HCT116 (cell line): ENCODE measurements at regions not wholly inside any gene's neighbourhood (a gene's known extent, or its start where the extent isn't known, plus 50 kb on each side); places are given as distances from the start of the nearest gene placed in this dataset.

Experiments
- CEBPB ChIP-seq: IDR thresholded peaks from 2 replicates; pipeline ENCODE4 v1.6.1; 2012; ENCODE audit warnings: low read depth
- ELF1 ChIP-seq: IDR thresholded peaks from 2 replicates; pipeline ENCODE4 v1.6.1; 2012; ENCODE audit warnings: low read depth, borderline replicate concordance
- EZH2 ChIP-seq: fragments of 200-600 bp; sonication (generic); IDR thresholded peaks from 2 replicates; pipeline ENCODE4 v1.6.1; 2017; ENCODE audit warnings: antibody characterized with exemption, mixed run types
- FOSL1 ChIP-seq: IDR thresholded peaks from 2 replicates; pipeline ENCODE4 v1.6.1; 2012; ENCODE audit warnings: low read depth
- JUND ChIP-seq: IDR thresholded peaks from 2 replicates; pipeline ENCODE4 v1.6.1; 2012
- POLR2A ChIP-seq: IDR thresholded peaks from 2 replicates; pipeline ENCODE4 v1.7.0; 2011; ENCODE audit warnings: borderline replicate concordance; ENCODE audit not compliant: insufficient read depth, insufficient read length; ENCODE audit errors: extremely low read depth
- SP1 ChIP-seq: IDR thresholded peaks from 2 replicates; pipeline ENCODE4 v1.6.1; 2012; ENCODE audit warnings: low read depth
- YY1 ChIP-seq: IDR thresholded peaks from 2 replicates; pipeline ENCODE4 v1.6.1; 2011; ENCODE audit warnings: low read length, low read depth, moderate library complexity, mild to moderate bottlenecking; ENCODE audit not compliant: insufficient replicate concordance; ENCODE audit errors: extremely low read depth
- ZNF274 ChIP-seq: fragments of 200-500 bp; sonication (Bioruptor generic); IDR thresholded peaks from 2 replicates; pipeline ENCODE4 v1.6.1; 2014; ENCODE audit warnings: mild to moderate bottlenecking, low read depth, low read length, inconsistent platforms
- TF ChIP-seq, protein P1 (sequence below), 3 experiments: fragments of 200-600 bp in 1 of 3; sonication (generic) in 1 of 3; IDR thresholded peaks in 2 of 3; conservative IDR thresholded peaks in 1 of 3; 2 replicates each; pipeline ENCODE4 v1.5.1; 2012 to 2017; ENCODE audit warnings: low read depth in 2 of 3, low read length in 2 of 3, antibody characterized with exemption in 1 of 3, borderline replicate concordance in 1 of 3, control low read depth in 1 of 3, mild to moderate bottlenecking in 1 of 3, mixed read lengths in 1 of 3, mixed run types in 1 of 3, moderate library complexity in 1 of 3; ENCODE audit not compliant: insufficient read depth in 1 of 3
- TF ChIP-seq, protein P2 (sequence below): IDR thresholded peaks from 2 replicates; pipeline ENCODE4 v1.6.1; 2012; ENCODE audit warnings: low read depth
- TF ChIP-seq, protein P3 (sequence below): IDR thresholded peaks from 2 replicates; pipeline ENCODE4 v1.6.1; 2012

DNA sequence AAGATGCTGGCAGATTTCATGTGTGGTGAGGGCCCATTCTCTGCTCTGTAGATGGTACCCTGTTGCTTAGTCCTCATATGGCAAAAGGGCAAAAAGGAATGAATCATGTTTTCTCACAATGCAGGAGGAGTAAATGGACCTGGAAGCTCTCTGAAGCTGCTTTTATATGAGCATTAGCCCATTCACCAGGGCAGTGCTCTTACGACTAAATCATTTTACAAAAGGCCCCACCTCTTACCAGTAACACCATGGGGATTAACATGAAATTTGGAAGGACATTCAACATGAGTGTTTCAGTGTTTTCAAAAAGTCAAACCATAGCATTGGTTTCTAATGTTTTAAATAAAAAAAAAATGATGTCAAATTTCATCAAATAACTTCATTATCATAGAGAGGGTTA, 495.7 kb upstream of the CBLB start:
- TF ChIP-seq, protein P1, sequence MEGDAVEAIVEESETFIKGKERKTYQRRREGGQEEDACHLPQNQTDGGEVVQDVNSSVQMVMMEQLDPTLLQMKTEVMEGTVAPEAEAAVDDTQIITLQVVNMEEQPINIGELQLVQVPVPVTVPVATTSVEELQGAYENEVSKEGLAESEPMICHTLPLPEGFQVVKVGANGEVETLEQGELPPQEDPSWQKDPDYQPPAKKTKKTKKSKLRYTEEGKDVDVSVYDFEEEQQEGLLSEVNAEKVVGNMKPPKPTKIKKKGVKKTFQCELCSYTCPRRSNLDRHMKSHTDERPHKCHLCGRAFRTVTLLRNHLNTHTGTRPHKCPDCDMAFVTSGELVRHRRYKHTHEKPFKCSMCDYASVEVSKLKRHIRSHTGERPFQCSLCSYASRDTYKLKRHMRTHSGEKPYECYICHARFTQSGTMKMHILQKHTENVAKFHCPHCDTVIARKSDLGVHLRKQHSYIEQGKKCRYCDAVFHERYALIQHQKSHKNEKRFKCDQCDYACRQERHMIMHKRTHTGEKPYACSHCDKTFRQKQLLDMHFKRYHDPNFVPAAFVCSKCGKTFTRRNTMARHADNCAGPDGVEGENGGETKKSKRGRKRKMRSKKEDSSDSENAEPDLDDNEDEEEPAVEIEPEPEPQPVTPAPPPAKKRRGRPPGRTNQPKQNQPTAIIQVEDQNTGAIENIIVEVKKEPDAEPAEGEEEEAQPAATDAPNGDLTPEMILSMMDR (IDR thresholded peaks at IDR 0.05 in 2 of 3, conservative IDR thresholded peaks at IDR 0.05 in 1 of 3; ENCODE audit: borderline replicate concordance in 1 of 3, insufficient read depth in 1 of 3, low read depth in 2 of 3, low read length in 2 of 3) = no peak
- TF ChIP-seq CEBPB (no peak), ZNF274 (no peak), FOSL1 (no peak), EZH2 (no peak), ELF1 (no peak), YY1 (no peak), SP1 (no peak), POLR2A (no peak), JUND (no peak)
- TF ChIP-seq, protein P2, sequence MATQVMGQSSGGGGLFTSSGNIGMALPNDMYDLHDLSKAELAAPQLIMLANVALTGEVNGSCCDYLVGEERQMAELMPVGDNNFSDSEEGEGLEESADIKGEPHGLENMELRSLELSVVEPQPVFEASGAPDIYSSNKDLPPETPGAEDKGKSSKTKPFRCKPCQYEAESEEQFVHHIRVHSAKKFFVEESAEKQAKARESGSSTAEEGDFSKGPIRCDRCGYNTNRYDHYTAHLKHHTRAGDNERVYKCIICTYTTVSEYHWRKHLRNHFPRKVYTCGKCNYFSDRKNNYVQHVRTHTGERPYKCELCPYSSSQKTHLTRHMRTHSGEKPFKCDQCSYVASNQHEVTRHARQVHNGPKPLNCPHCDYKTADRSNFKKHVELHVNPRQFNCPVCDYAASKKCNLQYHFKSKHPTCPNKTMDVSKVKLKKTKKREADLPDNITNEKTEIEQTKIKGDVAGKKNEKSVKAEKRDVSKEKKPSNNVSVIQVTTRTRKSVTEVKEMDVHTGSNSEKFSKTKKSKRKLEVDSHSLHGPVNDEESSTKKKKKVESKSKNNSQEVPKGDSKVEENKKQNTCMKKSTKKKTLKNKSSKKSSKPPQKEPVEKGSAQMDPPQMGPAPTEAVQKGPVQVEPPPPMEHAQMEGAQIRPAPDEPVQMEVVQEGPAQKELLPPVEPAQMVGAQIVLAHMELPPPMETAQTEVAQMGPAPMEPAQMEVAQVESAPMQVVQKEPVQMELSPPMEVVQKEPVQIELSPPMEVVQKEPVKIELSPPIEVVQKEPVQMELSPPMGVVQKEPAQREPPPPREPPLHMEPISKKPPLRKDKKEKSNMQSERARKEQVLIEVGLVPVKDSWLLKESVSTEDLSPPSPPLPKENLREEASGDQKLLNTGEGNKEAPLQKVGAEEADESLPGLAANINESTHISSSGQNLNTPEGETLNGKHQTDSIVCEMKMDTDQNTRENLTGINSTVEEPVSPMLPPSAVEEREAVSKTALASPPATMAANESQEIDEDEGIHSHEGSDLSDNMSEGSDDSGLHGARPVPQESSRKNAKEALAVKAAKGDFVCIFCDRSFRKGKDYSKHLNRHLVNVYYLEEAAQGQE = no peak
- TF ChIP-seq, protein P3, sequence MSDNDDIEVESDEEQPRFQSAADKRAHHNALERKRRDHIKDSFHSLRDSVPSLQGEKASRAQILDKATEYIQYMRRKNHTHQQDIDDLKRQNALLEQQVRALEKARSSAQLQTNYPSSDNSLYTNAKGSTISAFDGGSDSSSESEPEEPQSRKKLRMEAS = no peak
